ENCODE measurements at regions not wholly inside any gene's neighbourhood (a gene's known extent, or its start where the extent isn't known, plus 50 kb on each side); places are given as distances from the start of the nearest gene placed in this dataset.

GRCh38 chr4:100721077-100721476, 203.3 kb upstream of the EMCN start:
- no peak overlapping the region for H3K4me3 ChIP-seq (ENCODE audit: low read depth, low read length)
- no peak for TF ChIP-seq CTCF (IDR thresholded peaks at IDR 0.05; ENCODE audit: low read depth, low read length, missing control alignments)
- no peak for DNase-seq (ENCODE audit: low read depth)

DNA sequence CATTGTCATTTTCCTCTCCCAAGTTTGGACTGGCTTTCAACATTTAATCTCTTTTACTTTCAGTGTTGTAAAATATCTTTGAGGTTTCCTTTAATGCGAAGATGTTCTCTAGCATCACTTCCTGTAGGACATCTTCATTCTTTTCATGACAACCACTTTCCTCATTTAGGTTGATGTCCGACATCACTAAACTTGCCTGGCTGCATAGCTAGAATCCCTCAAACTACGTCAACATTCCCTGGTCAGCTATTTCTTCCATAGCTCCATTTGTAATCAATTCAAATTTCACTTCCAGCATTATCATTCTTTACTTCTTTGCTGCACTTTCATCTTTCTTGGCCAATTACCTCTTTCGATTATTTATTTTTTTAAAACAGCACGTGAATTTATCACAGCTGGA, 198.6 kb upstream of the EMCN start:
- no peak for TF ChIP-seq CTCF (IDR thresholded peaks at IDR 0.05; ENCODE audit: low read depth, low read length, missing control alignments)
- DNase-seq (ENCODE audit: low read depth) = no peak
- H3K4me3 ChIP-seq (ENCODE audit: low read depth, low read length) = no peak overlapping the region

DNA sequence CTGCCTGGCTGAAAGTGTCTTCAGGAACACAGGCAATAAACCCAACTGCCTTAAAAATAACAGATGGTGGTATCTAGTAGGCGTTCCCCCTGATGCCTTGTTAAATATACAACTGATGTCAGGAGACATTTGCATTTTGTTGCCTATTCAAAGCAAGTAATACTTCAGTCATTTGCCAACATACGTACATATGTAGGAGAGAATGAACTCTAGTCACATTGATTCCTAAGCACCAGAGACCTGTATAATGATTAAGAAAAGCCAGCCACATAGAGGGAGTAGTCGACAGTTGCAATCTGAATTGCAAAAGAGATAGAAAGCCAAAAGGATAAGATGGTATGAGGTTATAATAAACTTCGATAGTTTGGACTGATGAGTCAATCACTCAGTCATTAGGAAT, 191.0 kb upstream of the EMCN start:
- TF ChIP-seq CTCF (IDR thresholded peaks at IDR 0.05; ENCODE audit: low read depth, low read length, missing control alignments) = no peak
- no peak for DNase-seq (ENCODE audit: low read depth)
- no peak overlapping the region for H3K4me3 ChIP-seq (ENCODE audit: low read depth, low read length)

DNA sequence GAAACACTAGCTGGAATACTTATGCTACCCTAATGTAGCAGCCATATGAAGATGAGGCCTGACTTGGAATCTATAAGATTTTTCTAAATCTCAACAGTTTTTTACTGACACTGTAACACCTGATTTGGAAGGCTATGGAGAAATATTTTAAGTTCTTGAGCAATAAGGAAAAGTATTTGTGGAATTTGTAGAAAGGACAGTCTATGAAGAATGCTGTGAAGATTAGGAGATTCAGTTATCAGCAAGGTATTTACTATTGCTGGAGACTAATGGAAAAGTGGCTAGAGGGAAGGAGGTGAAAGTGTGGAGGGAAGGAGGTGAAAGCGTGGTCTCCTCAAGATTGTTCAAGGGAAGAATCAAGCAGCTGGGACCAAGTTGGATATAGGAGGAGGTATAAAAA, 190.0 kb upstream of the EMCN start:
- no peak overlapping the region for H3K4me3 ChIP-seq (ENCODE audit: low read depth, low read length)
- DNase-seq (ENCODE audit: low read depth) = no peak
- TF ChIP-seq CTCF (IDR thresholded peaks at IDR 0.05; ENCODE audit: low read depth, low read length, missing control alignments) = no peak

DNA sequence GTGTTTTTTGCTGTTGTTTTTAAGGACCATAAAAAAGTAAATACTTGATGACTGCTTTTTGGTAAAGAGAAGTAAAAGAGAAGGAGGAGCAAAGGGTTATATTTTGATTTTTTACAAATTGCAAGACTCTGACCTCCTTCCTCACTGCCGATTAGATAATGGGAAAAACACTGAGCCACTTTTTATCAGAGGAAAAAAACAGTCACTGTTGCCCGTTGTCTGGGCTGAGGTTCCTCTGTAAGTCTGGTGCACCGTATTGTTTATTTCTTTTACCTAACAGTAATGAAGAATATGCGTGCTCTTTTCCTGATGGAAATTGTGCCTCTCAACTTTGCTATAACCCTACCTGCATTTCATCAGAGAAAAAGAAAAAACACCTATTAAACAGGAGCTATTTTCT, 178.7 kb upstream of the EMCN start:
- no peak overlapping the region for H3K4me3 ChIP-seq (ENCODE audit: low read depth, low read length)
- no peak for TF ChIP-seq CTCF (IDR thresholded peaks at IDR 0.05; ENCODE audit: low read depth, low read length, missing control alignments)
- DNase-seq (ENCODE audit: low read depth) = no peak

- no peak for TF ChIP-seq CTCF (IDR thresholded peaks at IDR 0.05; ENCODE audit: low read depth, low read length, missing control alignments)
- DNase-seq (ENCODE audit: low read depth) = no peak
- H3K4me3 ChIP-seq (ENCODE audit: low read depth, low read length) = no peak overlapping the region
Observed at GRCh38 chr4:100695871-100696270, 178.0 kb upstream of the EMCN start.

DNA sequence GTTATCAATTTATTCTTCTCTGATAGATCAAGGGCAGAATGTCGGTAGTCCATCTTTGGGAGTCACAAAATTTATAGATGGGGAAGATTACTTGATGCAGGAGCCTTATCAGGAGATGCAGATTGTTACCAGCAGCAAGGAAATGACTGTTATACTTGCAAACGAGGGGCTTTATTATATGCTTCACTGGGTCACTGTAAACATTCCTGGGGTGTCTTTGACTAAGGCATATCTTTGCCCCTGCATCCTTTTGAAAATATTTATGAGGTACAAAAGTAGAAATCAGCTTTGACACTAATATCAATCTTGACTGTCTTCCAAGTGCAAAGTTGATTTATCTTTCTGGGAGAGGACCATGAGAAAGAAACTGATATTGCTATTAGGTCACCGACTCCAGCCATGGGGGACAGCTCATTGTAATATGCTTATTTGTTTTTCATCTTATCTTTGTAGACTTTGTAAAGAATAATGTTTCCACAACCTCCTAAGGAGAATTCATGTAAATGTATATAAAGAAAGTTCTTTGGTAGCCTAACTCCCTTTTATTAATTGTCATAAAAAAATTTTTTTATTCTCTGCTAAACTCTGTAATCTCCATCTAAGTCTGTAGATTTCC, 177.3 kb upstream of the EMCN start:
- DNase-seq (ENCODE audit: low read depth) = no peak
- no peak for TF ChIP-seq CTCF (IDR thresholded peaks at IDR 0.05; ENCODE audit: low read depth, low read length, missing control alignments)
- no peak overlapping the region for H3K4me3 ChIP-seq (ENCODE audit: low read depth, low read length)

Data from GM12864 (cell line).